ENCODE measurements at regions not wholly inside any gene's neighbourhood (a gene's known extent, or its start where the extent isn't known, plus 50 kb on each side); places are given as distances from the start of the nearest gene placed in this dataset.

DNA sequence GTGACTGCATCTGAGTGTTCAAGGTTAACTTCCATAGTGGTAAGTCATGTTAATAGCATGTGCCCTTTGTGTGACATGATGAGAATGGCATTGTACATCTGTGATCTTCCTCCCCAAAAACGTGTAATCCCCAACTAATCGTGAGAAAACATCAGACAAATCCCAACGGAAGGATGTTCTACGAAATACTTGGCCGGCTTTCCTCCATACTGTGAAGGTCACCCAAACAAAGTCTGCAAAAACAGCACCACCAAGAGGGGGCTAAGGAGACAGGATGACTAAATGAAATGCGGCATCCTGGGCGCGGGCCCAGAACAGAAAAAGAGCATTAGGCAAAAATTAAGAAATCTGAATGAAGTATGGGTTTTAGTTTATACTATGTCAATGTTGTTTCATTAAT lies 81.8 kb downstream of the MED10 start:
- TF ChIP-seq, protein P1, sequence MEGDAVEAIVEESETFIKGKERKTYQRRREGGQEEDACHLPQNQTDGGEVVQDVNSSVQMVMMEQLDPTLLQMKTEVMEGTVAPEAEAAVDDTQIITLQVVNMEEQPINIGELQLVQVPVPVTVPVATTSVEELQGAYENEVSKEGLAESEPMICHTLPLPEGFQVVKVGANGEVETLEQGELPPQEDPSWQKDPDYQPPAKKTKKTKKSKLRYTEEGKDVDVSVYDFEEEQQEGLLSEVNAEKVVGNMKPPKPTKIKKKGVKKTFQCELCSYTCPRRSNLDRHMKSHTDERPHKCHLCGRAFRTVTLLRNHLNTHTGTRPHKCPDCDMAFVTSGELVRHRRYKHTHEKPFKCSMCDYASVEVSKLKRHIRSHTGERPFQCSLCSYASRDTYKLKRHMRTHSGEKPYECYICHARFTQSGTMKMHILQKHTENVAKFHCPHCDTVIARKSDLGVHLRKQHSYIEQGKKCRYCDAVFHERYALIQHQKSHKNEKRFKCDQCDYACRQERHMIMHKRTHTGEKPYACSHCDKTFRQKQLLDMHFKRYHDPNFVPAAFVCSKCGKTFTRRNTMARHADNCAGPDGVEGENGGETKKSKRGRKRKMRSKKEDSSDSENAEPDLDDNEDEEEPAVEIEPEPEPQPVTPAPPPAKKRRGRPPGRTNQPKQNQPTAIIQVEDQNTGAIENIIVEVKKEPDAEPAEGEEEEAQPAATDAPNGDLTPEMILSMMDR (IDR thresholded peaks at IDR 0.05; ENCODE audit: borderline replicate concordance, extremely low read depth, low read length, poor library complexity, severe bottlenecking) = no peak
- no peak for TF ChIP-seq EZH2 (IDR thresholded peaks at IDR 0.05; ENCODE audit: borderline replicate concordance, low read depth, low read length, severe bottlenecking)
